Smooth muscle cell (in vitro differentiated cells): ENCODE measurements at regions not wholly inside any gene's neighbourhood (a gene's known extent, or its start where the extent isn't known, plus 50 kb on each side); places are given as distances from the start of the nearest gene placed in this dataset.

Experiments used
- DNase-seq: peaks from one replicate; lab custom pipeline; 2025; ENCODE audit not compliant: unreplicated experiment; lab: John Stamatoyannopoulos, UW
- H2AFZ ChIP-seq: fragments of 200-600 bp; sonication (generic); 2 replicates; pipeline ENCODE4 v1.6.0; 2016; ENCODE audit warnings: antibody characterized with exemption, low read depth, mild to moderate bottlenecking
- H3F3A ChIP-seq: fragments of 200-600 bp; sonication (generic); 2 replicates; pipeline ENCODE4 v1.6.0; 2017; ENCODE audit warnings: antibody characterized with exemption, low read depth
- H3K27ac ChIP-seq: fragments of 200-600 bp; sonication (generic); 2 replicates; pipeline ENCODE4 v1.5.1; 2016; ENCODE audit warnings: low read depth, mild to moderate bottlenecking
- H3K27me3 ChIP-seq: fragments of 200-600 bp; sonication (generic); 2 replicates; pipeline ENCODE4 v1.6.1; 2016; ENCODE audit warnings: low read depth, mild to moderate bottlenecking
- H3K36me3 ChIP-seq: fragments of 200-600 bp; sonication (generic); 2 replicates; pipeline ENCODE4 v1.5.1; 2016; ENCODE audit warnings: low read depth
- H3K4me1 ChIP-seq: fragments of 200-600 bp; sonication (generic); 2 replicates; pipeline ENCODE4 v1.5.1; 2016; ENCODE audit warnings: low read depth
- H3K4me2 ChIP-seq: fragments of 200-600 bp; sonication (generic); 2 replicates; pipeline ENCODE4 v1.6.0; 2016; ENCODE audit warnings: mild to moderate bottlenecking
- H3K4me3 ChIP-seq: fragments of 200-600 bp; sonication (generic); 2 replicates; pipeline ENCODE4 v1.5.1; 2016; ENCODE audit warnings: mild to moderate bottlenecking
- H3K79me2 ChIP-seq: fragments of 200-600 bp; sonication (generic); 2 replicates; pipeline ENCODE4 v1.6.0; 2016; ENCODE audit warnings: low read depth, mild to moderate bottlenecking
- H3K9ac ChIP-seq: fragments of 200-600 bp; sonication (generic); 2 replicates; pipeline ENCODE4 v1.6.0; 2016; ENCODE audit warnings: low read depth
- H3K9me3 ChIP-seq: fragments of 200-600 bp; sonication (generic); replicated peaks from 2 replicates; pipeline ENCODE4 v1.5.1; 2016; ENCODE audit warnings: low read depth
- H4K20me1 ChIP-seq: fragments of 200-600 bp; sonication (generic); 2 replicates; pipeline ENCODE4 v1.6.0; 2016; ENCODE audit warnings: low read depth
- CTCF ChIP-seq: fragments of 200-600 bp; sonication (generic); IDR thresholded peaks from 2 replicates; pipeline ENCODE4 v1.5.1; 2017; ENCODE audit warnings: borderline replicate concordance, mild to moderate bottlenecking, antibody characterized with exemption; ENCODE audit not compliant: insufficient read depth, poor library complexity, severe bottlenecking
- WGBS: methylation state at CpG from one replicate; pipeline ENCODE4 v1.1.7; 2016; ENCODE audit warnings: low lambda C conversion rate; 5-methylcytosine and 5-hydroxymethylcytosine counted together

- Histone ChIP-seq H3K79me2 (no peaks in the 10 kb centered on the region), H3K9me3 (no peaks in the 10 kb centered on the region), H4K20me1 (no peaks in the 10 kb centered on the region), H3K4me1 (peaks cover 25% of the 10 kb centered on the region), H2AFZ (no peak overlapping the region), H3K27me3 (no peaks in the 10 kb centered on the region), H3K36me3 (no peaks in the 10 kb centered on the region), H3K9ac (no peak overlapping the region), H3K4me2 (no peak overlapping the region), H3K27ac (no peak overlapping the region), H3K4me3 (no peak overlapping the region), H3F3A (no peaks in the 10 kb centered on the region)
- TF ChIP-seq CTCF, result no peak
- WGBS, result 50% methylated on average over 2 of the region's 2 CpGs
- DNase-seq, result no peak
Measured at GRCh38 chr6:97822632-97823031, 539.6 kb upstream of the MMS22L start.

DNA sequence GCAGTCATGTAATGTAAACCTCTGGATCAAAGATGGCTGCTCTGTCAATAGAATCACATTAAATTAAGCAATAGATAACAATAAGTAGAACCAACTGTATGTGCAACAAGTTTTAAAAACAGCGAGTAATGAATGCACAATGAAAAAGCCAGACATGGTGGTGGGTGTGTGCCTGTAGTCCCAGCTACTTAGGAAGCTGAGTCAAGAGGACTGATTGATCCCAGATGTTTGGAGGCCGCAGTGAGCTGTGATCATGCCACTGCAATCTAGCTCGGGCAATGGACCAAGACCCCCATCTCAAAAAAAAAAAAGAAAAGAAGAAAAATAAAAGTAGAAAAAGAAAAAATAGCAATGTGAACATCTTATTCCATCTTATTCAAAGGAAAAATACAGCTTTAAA, 558.7 kb upstream of the MMS22L start:
- no peak for DNase-seq
- no peak overlapping the region for H3K4me3 ChIP-seq
- H3K27me3 ChIP-seq, result no peaks in the 10 kb centered on the region
- H3K79me2 ChIP-seq, result no peaks in the 10 kb centered on the region
- TF ChIP-seq CTCF, result no peak
- H3K27ac ChIP-seq, result peak overlapping the region; percentile 15
- no peak overlapping the region for H3K9ac ChIP-seq
- H3K36me3 ChIP-seq, result no peaks in the 10 kb centered on the region
- H3K4me2 ChIP-seq, result no peak overlapping the region
- WGBS, result 60% methylated on average over 3 of the region's 3 CpGs
- peak overlapping the region; percentile 33 for H2AFZ ChIP-seq
- no peaks in the 10 kb centered on the region for H3F3A ChIP-seq
- peaks cover 6% of the 10 kb centered on the region for H3K4me1 ChIP-seq
- H3K9me3 ChIP-seq, result no peaks in the 10 kb centered on the region
- no peaks in the 10 kb centered on the region for H4K20me1 ChIP-seq

GRCh38 chr6:97842521-97842920, 559.5 kb upstream of the MMS22L start:
- 89% methylated on average over 2 of the region's 2 CpGs for WGBS
- H3K4me2 ChIP-seq, result no peak overlapping the region
- DNase-seq, result no peak

More at GRCh38 chr6:97842521-97842920, 559.5 kb upstream of the MMS22L start:
- Histone ChIP-seq H3K79me2 (no peaks in the 10 kb centered on the region), H2AFZ (no peak overlapping the region), H3K9me3 (no peaks in the 10 kb centered on the region), H4K20me1 (no peaks in the 10 kb centered on the region), H3K36me3 (no peaks in the 10 kb centered on the region), H3K27me3 (no peaks in the 10 kb centered on the region), H3K4me3 (no peak overlapping the region), H3K9ac (no peak overlapping the region), H3F3A (no peaks in the 10 kb centered on the region), H3K4me1 (no peaks in the 10 kb centered on the region), H3K27ac (no peak overlapping the region)
- TF ChIP-seq CTCF, result no peak
